Stimulated activated CD8-positive, alpha-beta memory T cell treated with anti-CD3 and anti-CD28 coated beads, Interleukin-4, amount 100 ng/mL, for 48 hours (primary cell): ENCODE measurements at regions not wholly inside any gene's neighbourhood (a gene's known extent, or its start where the extent isn't known, plus 50 kb on each side); places are given as distances from the start of the nearest gene placed in this dataset.
"Not testable (repeated sequence)": the region's sequence is repeated elsewhere in the genome, so short reads cannot be mapped to it uniquely, and the experiment has no call there.

ENCODE experiments used
- DNase-seq: peaks from one replicate; pipeline ENCODE4 v3.0.0-alpha.2; 2020

DNA sequence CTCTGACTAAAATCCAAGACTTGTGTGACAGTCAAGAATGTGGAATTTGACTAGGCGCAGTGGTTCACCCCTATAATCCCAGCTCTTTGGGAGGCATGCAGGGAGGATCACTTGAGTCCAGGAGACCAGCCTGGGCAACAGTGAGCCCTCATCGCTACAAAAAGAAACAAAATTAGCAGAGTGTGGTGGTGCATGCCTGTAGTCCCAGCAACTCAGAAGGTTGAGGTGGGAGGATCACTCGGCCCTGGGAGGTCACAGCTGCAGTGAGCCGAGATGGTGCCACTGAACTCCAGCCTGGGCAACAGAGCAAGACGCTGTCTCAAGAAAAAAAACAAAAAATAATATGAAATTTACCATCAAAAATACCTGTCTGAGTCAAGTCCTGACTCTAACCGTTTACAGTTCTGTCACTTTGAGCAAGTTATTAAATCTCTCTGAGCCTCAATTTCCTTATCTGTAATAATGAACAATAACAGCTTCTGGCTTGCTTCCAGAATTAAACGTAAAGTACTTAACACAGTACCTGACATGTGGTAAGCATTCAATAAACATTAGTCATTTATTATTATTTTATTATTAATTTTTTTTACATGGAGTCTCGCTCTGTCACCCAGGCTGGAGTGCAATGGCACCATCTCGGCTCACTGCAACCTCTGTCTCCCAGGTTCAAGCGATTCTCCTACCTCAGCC is 204.6 kb upstream of the TSC22D1 start:
- no peak for DNase-seq

DNA sequence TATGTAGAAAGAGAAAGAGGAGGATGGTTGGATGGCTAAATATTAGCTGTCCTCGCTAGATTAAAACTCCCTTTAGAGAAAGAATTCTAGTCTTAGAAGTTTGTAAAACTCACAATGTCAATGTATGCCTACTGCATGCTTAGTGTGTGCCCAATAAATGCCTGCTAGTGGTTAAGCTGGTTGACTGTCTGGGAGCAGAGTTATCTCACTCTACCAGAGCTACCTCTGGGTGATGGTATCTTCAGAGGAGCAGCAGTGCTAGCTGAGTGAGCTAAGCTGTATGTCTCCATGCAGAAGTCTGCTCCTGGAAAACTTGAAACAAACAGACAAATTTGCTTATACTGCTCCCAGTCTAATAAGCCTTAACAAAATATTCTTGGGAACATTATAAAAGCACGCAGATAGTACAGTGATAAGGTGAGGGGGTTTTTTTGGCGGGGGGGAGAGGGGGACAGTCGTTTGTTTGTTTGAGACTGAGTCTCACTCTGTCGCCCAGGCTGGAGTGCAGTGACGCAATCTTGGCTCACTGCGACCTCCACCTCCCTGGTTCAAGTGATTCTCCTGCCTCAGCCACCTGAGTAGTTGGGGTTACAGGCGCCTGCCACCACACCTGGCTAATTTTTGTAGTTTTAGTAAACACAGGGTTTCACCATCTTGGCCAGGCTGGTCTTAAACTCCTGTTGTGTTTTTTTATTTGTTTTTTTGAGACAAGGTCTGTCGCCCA is 202.8 kb upstream of the TSC22D1 start:
- no peak for DNase-seq

DNA sequence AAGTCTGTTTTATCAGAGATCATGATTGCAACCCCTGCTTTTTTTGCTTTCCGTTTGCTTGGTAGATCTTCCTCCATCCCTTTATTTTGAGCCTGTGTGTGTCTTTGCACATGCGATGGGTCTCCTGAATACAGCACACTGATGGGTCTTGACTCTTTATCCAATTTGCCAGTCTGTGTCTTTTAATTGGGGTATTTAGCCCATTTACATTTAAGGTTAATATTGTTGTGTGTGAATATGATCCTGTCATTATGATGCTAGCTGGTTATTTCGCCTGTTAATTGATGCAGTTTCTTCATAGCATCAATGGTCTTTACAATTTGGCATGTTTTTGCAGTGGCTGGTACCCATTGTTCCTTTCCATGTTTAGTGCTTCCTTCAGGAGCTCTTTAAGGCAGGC is 199.2 kb upstream of the TSC22D1 start:
- not testable (repeated sequence) for DNase-seq

DNA sequence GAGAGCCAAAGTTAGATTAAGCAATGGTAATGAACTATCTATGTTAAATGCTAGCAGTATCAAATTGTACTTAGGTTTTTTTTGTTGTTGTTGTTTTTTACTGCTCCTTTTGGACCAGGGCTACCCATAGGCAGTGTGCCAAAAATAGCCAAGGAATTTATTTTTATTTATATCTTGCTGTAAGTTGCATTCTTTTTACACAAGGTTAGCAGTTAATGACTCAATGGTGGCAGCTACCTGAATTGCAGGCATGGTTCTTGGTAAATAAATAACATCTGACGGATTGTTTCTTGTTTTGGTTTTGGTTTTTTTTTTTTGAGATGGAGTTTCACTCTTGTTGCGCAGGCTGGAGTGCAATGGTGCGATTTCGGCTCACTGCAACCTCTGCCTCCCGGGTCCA is 194.8 kb upstream of the TSC22D1 start:
- no peak for DNase-seq

DNA sequence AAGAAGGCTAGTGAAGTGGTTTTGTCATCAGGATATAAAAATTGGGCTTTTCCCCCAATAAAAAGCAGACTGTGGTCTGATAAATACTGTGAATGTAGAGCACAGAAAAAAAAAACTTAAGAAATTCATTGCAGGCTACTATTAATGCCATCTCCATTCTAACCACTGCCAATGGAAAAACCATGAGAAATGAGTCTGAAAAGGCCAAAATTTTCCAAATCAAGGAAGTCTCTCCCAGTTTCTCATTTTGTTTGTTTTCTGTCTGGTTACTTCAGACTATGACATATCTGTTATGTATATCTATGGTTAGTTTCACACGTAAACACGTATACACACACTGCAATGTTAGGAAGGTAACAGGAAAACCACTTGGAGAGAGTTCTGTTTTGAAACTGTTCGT is 193.6 kb upstream of the TSC22D1 start:
- no peak for DNase-seq

DNA sequence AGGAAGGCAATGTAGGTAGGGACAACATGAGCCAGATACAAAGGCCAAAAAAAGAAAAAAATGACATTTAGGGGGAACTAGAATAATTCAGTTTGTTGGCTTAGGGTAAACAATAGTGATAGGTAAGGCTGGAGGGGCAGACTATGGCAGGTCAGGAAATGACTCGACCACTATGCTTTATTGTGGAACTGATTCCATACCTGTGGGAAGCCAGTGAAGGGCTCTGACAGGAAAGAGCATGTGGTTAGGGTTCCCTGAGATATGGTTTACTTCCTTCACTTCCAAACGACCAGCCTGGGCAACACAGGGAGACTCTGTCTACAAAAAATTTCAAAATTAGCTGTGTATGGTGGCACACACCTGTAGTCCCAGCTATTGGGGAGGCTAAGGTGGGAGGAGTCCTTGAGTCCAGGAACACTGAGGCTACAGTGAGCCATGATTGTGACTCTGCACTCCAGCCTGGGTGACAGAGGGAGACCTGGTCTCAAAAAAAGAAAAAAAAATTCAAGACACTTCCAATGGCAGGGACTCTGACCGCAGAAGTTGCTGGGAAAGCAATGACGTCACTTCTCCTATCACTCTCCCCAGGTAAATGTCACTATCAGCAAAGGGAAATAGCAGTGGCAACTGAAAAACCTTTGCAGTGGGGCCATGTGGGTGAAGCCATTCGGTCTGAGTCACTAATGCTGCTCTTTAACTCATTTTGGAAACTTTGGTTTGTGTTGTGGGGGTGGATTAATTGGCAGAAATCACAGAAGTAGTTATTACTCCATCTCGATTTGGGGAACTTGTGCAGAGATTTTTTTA is 192.8 kb upstream of the TSC22D1 start:
- peak; percentile 46 for DNase-seq

DNA sequence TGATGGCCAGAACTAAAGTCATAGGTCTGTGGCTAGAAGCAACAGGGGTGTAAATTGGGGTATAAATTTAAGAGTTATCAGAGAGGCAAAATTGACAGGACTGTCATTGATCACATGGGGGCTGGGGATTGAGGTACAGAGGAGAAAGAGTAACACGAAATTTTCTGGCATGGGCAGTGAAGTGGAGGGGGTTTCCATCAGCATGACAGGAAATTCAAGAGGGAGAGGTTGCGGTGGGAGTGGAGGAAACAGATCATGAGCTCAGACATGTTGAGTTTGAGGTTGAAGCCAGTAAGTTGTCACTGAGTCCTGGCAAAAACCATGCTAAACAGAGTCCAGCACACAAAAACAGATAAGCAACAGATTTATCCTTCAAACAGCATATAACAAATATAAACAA is 192.1 kb upstream of the TSC22D1 start:
- peak; percentile 39 for DNase-seq

DNA sequence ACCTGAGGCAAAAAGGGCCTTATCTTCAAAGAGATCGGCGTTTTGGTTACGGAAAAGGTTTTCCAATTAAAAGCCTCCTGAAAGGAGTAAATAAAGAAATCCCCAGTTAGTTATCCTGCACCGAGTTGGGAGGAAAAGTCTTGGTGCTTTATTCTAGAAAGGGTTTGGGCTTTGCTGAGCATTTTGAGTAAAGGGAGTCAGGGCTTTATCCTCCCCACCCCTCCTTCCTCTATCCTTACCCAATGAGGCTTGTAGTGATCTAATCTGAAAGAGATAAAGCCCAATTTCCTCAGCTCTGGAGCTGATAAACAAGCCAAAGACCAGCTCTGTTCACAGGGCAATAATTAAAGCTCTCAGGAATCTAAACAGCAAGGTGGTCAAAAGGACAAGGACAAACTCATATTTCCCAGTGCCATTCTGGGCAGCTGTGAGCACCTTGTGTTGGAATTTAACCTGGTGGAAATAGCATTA is 188.9 kb upstream of the TSC22D1 start:
- no peak for DNase-seq

DNA sequence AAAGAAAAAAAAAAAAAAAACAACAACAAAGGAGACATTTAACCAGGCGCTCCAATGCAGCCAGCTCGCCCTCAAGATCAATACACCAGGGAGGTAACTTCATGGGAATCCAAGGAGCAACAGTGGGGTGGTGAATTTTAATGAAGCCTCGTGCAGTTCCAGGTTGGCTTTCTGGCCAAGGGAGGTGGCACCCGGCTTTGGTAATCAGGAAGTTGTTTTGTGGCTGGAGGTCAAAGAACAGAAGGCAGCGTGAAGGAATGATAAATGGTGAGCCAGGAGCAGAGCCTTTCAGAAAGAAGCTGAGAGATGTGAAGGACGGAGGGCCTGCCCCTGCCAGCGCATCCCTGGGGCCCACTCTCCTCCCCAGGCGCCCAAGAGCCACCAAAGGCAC is 188.2 kb upstream of the TSC22D1 start:
- DNase-seq: no peak

DNA sequence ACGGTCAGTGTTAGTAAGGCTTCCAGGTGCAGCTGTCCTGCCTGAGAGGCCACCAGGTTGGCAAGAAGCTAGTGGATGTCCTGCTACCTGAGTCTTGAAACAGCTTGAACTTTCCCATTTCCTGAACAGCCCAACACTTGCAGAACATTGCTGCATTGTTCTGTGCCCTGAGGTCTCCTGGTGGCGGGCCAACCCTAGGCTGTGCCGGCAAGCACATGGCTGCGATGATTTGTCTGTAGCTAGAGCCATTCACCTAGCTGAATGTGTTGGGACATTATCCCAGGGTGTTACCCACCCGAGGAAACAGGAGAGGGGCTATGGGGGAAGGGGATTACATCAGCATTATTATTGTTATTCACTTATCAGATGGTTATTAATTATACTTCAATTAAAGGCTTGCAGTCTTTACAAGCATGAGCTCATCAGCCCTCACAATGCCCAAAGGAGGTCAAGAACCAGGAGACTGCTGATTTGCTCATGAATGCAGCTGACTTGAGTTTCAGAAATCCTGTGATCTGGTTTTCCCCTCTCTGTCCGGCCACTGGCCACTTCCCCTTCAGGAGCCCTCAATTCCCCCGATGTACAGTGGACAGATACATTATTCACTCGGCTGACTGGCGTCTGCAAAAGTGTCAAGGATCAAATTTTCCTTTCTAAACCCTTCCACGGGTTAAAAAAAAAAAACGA is 187.6 kb upstream of the TSC22D1 start:
- DNase-seq: no peak

DNA sequence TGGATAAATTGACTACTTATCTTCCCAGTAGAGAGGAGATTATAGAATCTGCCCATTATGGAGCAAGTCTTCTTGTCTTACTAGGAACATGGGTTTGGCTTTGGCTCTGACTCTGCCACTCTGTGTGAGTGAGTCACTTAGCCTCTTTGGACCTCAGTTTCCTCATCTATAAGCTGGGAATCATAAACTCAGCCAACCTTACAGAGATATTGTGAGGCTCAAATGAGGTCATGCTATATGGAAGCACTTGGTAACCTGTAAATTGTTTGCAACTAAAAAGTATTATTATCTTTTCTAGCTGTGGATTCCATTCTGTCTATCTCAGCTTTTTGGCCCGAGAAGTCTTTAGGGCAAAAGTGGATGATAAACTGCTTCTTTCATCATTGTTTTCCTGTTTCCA is 186.8 kb upstream of the TSC22D1 start:
- DNase-seq: no peak

DNA sequence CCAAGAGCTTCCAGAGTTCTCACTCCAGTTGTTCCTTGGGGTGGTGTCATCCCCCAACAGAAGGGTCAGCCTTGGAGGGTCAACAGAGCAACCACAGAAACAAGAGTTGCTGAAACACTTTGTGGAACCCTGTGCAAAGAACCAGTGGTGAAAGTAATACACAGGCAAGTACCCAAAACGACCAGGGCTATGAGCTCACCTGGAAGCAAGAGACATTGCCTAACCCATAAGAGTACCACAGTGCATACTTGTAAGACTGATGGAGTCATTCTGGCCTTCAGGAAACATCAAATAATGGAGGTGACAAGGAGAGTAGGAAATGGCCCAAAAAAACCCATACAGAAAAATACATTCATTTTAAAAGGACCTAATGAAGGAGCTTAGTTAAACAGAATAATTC is 184.3 kb upstream of the TSC22D1 start:
- DNase-seq: no peak

DNA sequence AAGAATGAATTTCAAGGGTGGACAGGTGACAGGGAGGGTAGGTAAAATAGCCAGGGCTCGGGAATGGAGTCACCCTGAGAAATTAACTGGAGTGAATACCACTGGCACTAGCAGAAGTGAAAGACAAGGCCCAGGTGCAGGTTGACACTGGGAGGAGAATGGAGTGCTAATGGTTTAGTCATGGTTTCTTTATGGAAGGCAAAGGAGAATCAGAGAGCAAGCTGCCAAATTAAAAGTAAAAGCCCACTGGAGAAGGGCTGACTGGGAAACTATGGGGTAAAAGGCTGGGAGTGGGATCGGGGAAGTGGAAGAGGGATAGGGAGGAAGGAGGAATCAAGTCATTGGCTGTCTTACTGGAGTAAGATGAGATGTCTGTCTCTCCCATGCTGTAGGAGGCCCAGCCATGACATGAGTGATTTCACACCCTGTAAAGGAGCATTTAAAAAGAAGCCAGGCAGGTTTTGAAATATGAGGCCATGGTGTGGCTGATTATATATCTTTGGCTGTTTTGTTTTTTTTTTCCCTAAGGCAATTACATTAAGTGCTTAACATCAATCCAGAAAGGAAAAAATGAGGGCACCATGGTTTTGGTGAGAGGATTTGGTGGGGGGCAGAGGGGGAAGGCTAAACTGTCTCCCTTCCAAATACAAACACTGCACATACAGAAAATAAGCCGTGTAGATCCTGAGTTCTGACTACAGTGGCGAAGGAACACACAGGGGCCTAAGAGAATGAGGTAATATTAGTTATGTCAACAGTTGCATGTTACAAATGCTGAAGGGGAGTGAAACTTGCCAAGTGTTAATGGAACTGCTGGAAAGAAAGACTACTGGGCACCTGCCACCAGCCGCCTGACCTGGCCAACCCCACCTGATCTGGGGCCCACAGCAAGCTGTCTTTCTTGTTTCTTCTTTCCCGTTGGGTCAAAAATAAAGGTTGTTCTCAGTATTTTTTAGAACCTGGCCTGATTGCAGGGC is 183.5 kb upstream of the TSC22D1 start:
- no peak for DNase-seq

DNA sequence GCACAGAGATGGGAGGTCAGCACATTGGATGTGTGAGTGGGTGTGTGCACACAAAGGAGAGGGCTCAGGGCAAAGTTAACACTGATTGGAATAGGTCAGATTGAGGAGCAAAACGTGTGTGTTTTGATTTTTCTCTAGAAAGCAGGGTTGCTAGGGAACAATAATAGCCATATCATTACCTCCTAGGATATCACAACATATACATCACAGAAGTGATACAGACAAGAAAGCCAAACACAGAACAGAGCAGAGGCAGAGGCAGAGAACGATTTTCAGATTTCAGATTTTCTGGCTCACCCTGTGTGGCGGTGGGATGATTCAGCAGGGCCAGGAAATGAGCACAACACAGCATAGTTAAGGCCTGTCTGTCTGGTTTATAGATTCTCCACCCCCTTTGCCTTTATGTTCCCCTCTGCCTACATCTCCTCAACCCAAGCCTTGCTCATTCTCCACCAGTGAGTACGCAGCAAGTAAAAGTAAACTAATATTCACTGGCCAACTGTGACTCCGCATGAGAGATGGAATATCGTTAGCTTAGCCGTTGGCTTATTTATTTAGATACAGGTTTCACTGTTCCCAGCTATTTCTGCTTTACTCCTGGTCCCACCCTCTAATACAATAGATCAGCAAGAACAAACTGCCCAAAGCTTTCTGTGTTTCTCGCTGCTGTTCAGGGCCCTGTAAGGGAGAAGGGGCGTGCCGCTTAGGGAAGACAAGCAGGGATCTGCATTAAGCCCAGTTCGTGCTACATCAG is 182.7 kb upstream of the TSC22D1 start:
- peak; percentile 40 for DNase-seq

DNA sequence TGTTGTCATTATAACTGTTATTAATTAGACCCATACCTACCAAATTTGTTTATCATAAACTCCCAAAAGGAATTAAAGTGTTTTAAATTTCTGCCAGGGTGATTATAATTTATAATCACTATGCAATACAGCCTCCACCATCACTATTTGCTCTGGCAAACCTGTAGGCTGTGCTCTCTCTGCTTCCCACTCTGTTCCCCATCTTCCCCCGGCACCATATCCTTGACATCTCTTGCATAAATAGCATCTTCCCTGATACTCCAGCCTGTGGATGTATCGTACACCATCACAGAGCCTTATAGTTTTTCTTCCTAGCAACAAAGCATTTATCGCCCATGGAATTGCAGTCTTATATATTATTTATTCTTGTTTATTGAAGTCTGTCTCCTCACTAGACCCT is 181.5 kb upstream of the TSC22D1 start:
- no peak for DNase-seq

DNA sequence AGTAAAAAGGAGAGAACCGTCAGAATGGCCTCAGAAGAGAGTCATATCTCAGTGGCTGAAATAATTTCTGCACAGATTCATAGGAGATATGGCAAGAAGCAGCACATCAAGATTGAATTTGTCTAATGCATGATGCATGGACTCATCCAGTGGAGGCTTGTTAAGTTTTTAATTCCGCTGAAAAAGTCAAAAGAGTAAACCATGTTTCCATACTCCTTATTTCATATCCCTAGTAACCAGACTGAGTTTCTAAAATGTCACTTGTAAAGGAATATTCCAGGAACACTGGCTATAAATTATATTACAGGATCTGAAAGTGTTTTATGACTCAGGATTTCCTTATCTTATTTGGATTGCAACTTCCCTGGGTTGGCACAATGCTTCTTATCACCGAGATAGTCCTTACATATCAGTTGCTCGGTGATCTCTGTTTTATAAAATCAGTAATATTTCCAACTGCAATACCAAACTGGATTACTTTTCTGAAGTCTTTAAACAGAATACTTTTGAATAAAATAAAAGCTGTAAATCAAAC is 180.2 kb upstream of the TSC22D1 start:
- DNase-seq: no peak

DNA sequence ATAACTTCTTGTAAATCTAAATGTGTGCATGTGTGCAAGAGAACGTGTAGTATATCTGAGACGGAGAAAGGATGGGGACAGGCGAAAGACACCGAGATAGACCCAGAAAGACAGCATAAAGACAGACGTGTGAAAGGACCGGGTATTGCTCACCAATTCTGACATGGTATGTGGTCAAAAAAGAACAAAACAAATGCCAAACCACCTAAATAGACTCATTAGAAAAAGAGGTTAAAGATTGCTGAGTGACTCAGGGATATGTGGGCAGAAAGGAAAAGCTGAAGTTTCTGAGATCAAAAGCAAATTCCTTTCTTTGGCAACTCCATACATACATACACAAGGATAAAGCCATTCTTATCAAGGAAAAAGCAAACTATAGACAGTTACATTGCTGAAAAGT is 179.7 kb upstream of the TSC22D1 start:
- no peak for DNase-seq

DNA sequence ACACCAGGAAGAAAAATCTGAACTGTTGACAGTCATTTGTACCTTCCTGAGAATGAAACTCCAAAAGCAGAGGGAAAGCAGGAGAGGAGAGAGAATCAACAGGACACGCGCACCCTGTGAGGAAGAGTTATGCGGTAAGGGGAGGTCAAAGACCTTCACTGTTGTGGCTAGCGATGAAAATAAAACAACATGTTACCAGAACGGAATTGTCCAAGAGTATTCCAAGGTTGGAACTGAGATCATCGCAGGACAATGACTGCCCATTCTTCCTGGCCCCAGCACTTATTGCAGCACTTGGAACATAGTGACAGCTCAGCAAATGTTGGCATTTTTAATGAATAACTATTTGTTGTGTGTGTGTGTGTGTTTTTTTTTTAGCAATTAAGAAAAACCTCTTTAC is 176.0 kb upstream of the TSC22D1 start:
- no peak for DNase-seq

DNA sequence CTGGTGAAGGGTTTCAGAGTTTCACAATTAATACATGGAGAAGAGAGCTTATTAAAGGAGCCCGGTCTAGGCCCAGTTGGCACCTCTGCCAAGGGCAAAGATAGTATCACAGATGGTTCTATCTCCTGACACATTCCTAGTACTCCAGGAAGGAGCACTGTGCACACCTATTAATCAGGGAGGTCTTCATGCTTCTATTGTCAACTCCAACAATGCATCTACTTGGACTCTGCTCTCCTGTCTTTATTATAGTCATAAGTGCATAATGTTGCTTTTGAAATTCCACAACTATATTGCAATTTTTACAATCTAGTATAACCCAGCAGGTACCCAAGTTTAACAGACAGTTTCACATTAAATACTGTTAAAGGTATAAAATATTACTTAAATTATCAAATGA is 174.5 kb upstream of the TSC22D1 start:
- no peak for DNase-seq

DNA sequence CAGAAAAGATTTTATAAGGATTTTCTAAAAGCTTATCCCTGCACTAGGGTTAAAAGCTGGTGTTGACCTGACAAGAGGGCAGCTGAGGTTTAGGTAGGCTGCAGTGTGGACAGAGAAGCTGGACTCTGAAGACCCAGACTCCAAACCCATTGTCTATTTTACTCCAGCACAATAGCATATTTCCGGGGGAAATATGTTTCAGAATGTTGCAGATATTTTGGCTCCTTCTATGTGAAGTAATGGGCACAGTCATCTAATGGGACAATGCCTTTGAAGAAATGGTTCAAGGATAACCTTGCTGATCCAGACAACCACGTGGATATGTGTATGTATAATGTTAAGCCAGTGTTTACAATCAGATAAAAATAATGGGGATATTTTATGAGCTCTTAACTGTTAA is 173.8 kb upstream of the TSC22D1 start:
- DNase-seq: no peak

DNA sequence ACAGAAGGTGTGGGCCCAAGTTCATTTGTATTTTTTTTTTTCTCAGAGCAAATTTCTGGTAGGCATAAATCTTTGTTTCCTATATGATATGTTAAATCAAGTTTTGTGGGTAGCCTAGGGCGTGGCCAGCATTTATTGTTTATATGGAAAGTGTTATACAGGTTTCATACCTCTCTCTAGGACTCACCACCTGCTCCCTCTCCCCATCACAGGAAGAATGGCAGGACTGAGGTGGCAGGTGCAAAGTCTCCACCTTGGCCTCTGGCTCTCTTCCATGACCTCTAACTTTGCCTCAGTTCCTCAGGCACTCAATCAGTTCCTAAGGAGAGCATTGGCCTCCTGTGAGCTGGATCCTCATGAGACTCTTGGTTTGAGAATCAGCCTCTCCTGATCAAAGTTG is 172.3 kb upstream of the TSC22D1 start:
- no peak for DNase-seq
